SU-DHL-6 (cell line): ENCODE measurements at regions not wholly inside any gene's neighbourhood (a gene's known extent, or its start where the extent isn't known, plus 50 kb on each side); places are given as distances from the start of the nearest gene placed in this dataset.
A peak's percentile ranks its signal among the peaks of the same experiment; 100 is the strongest.

Experiments used
- EZH2phosphoT487 ChIP-seq: fragments of 200-600 bp; sonication (generic), shearing (Covaris generic); conservative IDR thresholded peaks from 2 replicates; pipeline ENCODE4 v1.6.1; 2018; ENCODE audit warnings: mild to moderate bottlenecking, antibody characterized with exemption, low read length, moderate library complexity, mixed read lengths
- TF ChIP-seq, protein P1 (sequence below): fragments of 200-600 bp; sonication (generic); IDR thresholded peaks from one replicate; pipeline ENCODE4 v1.5.1; 2017; ENCODE audit warnings: antibody characterized with exemption, mild to moderate bottlenecking, low read length, moderate library complexity; ENCODE audit not compliant: insufficient read depth, poor library complexity, severe bottlenecking

DNA sequence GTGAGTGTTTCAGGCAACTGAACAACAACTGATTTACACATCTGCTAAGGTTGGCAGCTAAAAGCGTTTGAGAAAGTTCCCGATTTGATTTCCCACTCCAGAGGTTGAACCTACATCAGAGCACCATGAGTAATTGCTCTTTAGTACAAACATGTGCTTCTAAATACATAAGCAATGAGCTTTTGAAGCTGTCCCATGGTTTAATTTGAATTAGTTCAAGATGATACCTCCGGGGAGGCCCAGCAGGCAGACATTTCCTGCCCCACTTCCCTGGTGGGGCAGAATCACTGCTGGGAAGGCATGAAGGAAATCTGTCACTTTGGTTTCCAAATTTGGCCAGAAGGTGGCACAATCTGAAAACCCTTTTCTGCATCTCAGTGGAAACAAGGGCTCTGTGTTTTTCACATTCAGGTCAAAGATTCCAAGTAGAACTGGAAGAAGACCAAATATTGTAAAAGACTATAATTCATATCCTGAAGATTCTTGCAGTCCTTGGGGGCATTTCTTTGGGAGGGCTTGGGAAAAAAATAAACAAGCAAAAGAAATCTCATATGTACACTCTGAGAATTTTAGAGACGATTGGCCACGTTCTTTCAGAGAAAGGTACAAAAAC, 176.2 kb upstream of the FAM20A start:
- TF ChIP-seq, protein P1, sequence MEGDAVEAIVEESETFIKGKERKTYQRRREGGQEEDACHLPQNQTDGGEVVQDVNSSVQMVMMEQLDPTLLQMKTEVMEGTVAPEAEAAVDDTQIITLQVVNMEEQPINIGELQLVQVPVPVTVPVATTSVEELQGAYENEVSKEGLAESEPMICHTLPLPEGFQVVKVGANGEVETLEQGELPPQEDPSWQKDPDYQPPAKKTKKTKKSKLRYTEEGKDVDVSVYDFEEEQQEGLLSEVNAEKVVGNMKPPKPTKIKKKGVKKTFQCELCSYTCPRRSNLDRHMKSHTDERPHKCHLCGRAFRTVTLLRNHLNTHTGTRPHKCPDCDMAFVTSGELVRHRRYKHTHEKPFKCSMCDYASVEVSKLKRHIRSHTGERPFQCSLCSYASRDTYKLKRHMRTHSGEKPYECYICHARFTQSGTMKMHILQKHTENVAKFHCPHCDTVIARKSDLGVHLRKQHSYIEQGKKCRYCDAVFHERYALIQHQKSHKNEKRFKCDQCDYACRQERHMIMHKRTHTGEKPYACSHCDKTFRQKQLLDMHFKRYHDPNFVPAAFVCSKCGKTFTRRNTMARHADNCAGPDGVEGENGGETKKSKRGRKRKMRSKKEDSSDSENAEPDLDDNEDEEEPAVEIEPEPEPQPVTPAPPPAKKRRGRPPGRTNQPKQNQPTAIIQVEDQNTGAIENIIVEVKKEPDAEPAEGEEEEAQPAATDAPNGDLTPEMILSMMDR: peak; percentile 54
- TF ChIP-seq EZH2phosphoT487: no peak
